H1 (cell line): ENCODE measurements at regions not wholly inside any gene's neighbourhood (a gene's known extent, or its start where the extent isn't known, plus 50 kb on each side); places are given as distances from the start of the nearest gene placed in this dataset.

Experiments used
- CTCF ChIA-PET: fragments of 300-600 bp; sonication (Branson Sonifier 250); formaldehyde crosslinking; loops from one replicate; lab custom pipeline; 2021; ENCODE audit not compliant: partially characterized antibody; lab: Charles Lee
- POLR2A ChIA-PET: fragments of 300-600 bp; sonication (Branson Sonifier 250); formaldehyde crosslinking; loops from one replicate; lab custom pipeline; 2021; ENCODE audit warnings: inconsistent platforms; ENCODE audit not compliant: partially characterized antibody; lab: Charles Lee
- DNase-seq, 2 experiments: peaks; one replicate each; pipeline versions ENCODE4 v3.0.0 to v3.0.0-alpha.2; 2010 to 2022; ENCODE audit warnings: low spot score in 2 of 2, low read depth in 1 of 2, mixed read lengths in 1 of 2
- FAIRE-seq: peaks from 2 replicates; lab custom pipeline; 2011; peaks lifted over from hg19 to GRCh38; lab: Jason Lieb, UNC
- H2AFZ ChIP-seq: 2 replicates; pipeline ENCODE4 v1.8.1; 2012; ENCODE audit warnings: low read length, inconsistent platforms
- H2AK5ac ChIP-seq: 2 replicates; pipeline ENCODE4 v1.6.1; 2013; ENCODE audit warnings: low read depth, low read length
- H2BK120ac ChIP-seq: replicated peaks from 2 replicates; pipeline ENCODE3; 2013; ENCODE audit warnings: low read depth, low read length, inconsistent platforms
- H2BK12ac ChIP-seq: 2 replicates; pipeline ENCODE4 v1.6.1; 2013; ENCODE audit warnings: low read depth, low read length
- H2BK15ac ChIP-seq: 2 replicates; pipeline ENCODE4 v1.6.1; 2013; ENCODE audit warnings: low read length
- H2BK20ac ChIP-seq: 2 replicates; pipeline ENCODE4 v1.6.1; 2013; ENCODE audit warnings: low read length
- H2BK5ac ChIP-seq: 2 replicates; pipeline ENCODE4 v1.6.1; 2013; ENCODE audit warnings: low read depth, low read length
- H3K14ac ChIP-seq: 2 replicates; pipeline ENCODE4 v1.6.1; 2013; ENCODE audit warnings: inconsistent platforms; ENCODE audit not compliant: insufficient read length
- H3K18ac ChIP-seq: 2 replicates; pipeline ENCODE4 v1.6.1; 2013; ENCODE audit warnings: low read length; ENCODE audit errors: extremely low read depth
- H3K23ac ChIP-seq: 2 replicates; pipeline ENCODE4 v1.6.1; 2013; ENCODE audit warnings: inconsistent platforms; ENCODE audit not compliant: insufficient read length
- H3K23me2 ChIP-seq: 2 replicates; pipeline ENCODE4 v1.6.1; 2013; ENCODE audit warnings: low read depth, low read length
- H3K27ac ChIP-seq: 2 replicates; pipeline ENCODE4 v1.6.1; 2011; ENCODE audit warnings: low read depth, low read length, inconsistent platforms
- H3K27me3 ChIP-seq, 4 experiments: replicated peaks in 1 of 4; 1 replicate in 1 of 4; 2 replicates in 3 of 4; pipeline versions ENCODE4 v1.6.1 to v1.8.1; 2011 to 2013; ENCODE audit warnings: low read length in 3 of 4, mild to moderate bottlenecking in 3 of 4, inconsistent platforms in 2 of 4, mixed read lengths in 2 of 4, moderate library complexity in 1 of 4; ENCODE audit not compliant: control insufficient read depth in 3 of 4, insufficient read depth in 3 of 4; ENCODE audit errors: extremely low read depth in 1 of 4
- H3K36me3 ChIP-seq, 4 experiments: 2 replicates each; pipeline versions ENCODE4 v1.6.1 to v1.8.1; 2011 to 2013; ENCODE audit warnings: mild to moderate bottlenecking in 4 of 4, low read length in 3 of 4, moderate library complexity in 2 of 4, control low read depth in 1 of 4, inconsistent platforms in 1 of 4; ENCODE audit not compliant: insufficient read depth in 4 of 4, control insufficient read depth in 2 of 4
- H3K4ac ChIP-seq: replicated peaks from 2 replicates; pipeline ENCODE3; 2013; ENCODE audit warnings: low read length, low read depth, mixed read lengths, inconsistent platforms; ENCODE audit not compliant: insufficient read length
- H3K4me1 ChIP-seq, 4 experiments: replicated peaks in 1 of 4; 1 replicate in 1 of 4; 2 replicates in 3 of 4; pipeline versions ENCODE4 v1.6.1 to v1.8.1; 2011 to 2013; ENCODE audit warnings: low read length in 3 of 4, inconsistent platforms in 2 of 4, mixed read lengths in 1 of 4; ENCODE audit not compliant: insufficient read depth in 4 of 4, control insufficient read depth in 3 of 4
- H3K4me2 ChIP-seq, 2 experiments: 2 replicates each; pipeline versions ENCODE4 v1.6.1 to v1.8.1; 2011 to 2013; ENCODE audit warnings: low read depth in 2 of 2, low read length in 2 of 2, control low read depth in 1 of 2, inconsistent platforms in 1 of 2, mild to moderate bottlenecking in 1 of 2; ENCODE audit not compliant: insufficient read depth in 1 of 2
- H3K4me3 ChIP-seq, 4 experiments: fragments of 200-600, 300-600 bp in 1 of 4; sonication (generic), shearing (Covaris generic), sonication (Bioruptor Twin) in 1 of 4; 2 replicates each; pipeline versions ENCODE4 v1.5.1 to v1.8.1; 2011 to 2016; ENCODE audit warnings: low read length in 4 of 4, low read depth in 3 of 4, control low read depth in 2 of 4, inconsistent platforms in 2 of 4, mild to moderate bottlenecking in 2 of 4, mixed read lengths in 1 of 4, moderate library complexity in 1 of 4; ENCODE audit not compliant: insufficient read depth in 2 of 4; ENCODE audit errors: extremely low read depth in 1 of 4
- H3K56ac ChIP-seq: replicated peaks from 2 replicates; pipeline ENCODE3; 2013; ENCODE audit warnings: low read depth, mild to moderate bottlenecking, mixed read lengths, low read length, inconsistent platforms; ENCODE audit not compliant: insufficient read length
- H3K79me1 ChIP-seq: 2 replicates; pipeline ENCODE4 v1.6.1; 2013; ENCODE audit warnings: low read depth, low read length, control low read depth
- H3K79me2 ChIP-seq, 2 experiments: 2 replicates each; pipeline versions ENCODE4 v1.6.1 to v1.8.1; 2012 to 2013; ENCODE audit warnings: low read length in 2 of 2, mild to moderate bottlenecking in 2 of 2, inconsistent platforms in 1 of 2; ENCODE audit not compliant: insufficient read depth in 2 of 2, control insufficient read depth in 1 of 2
- H3K9ac ChIP-seq, 4 experiments: replicated peaks in 1 of 4; 1 replicate in 1 of 4; 2 replicates in 3 of 4; pipeline versions ENCODE4 v1.6.1 to v1.8.1; 2011 to 2013; ENCODE audit warnings: low read depth in 3 of 4, low read length in 3 of 4, control low read depth in 2 of 4, mild to moderate bottlenecking in 2 of 4, moderate library complexity in 2 of 4, inconsistent platforms in 1 of 4; ENCODE audit errors: extremely low read depth in 1 of 4
- H3K9me3 ChIP-seq, 2 experiments: 2 replicates each; pipeline versions ENCODE4 v1.6.1 to v1.8.1; 2012 to 2013; ENCODE audit warnings: mild to moderate bottlenecking in 2 of 2, moderate library complexity in 2 of 2, control low read depth in 1 of 2, inconsistent platforms in 1 of 2, low read depth in 1 of 2, low read length in 1 of 2, mixed read lengths in 1 of 2; ENCODE audit not compliant: insufficient read depth in 2 of 2
- H4K20me1 ChIP-seq, 2 experiments: replicated peaks in 1 of 2; 2 replicates each; pipeline versions ENCODE3 to v1.8.1; 2011 to 2013; ENCODE audit warnings: inconsistent platforms in 2 of 2, low read length in 2 of 2, mild to moderate bottlenecking in 1 of 2; ENCODE audit not compliant: insufficient read depth in 2 of 2, control insufficient read depth in 1 of 2
- H4K5ac ChIP-seq: 2 replicates; pipeline ENCODE4 v1.6.1; 2013; ENCODE audit warnings: low read length, low read depth, mixed read lengths, inconsistent platforms; ENCODE audit not compliant: insufficient read length
- H4K8ac ChIP-seq: 2 replicates; pipeline ENCODE4 v1.8.0; 2013; ENCODE audit warnings: mild to moderate bottlenecking, moderate library complexity, low read length, inconsistent platforms; ENCODE audit not compliant: insufficient read depth; ENCODE audit errors: extremely low read depth
- H4K91ac ChIP-seq: replicated peaks from 2 replicates; pipeline ENCODE3; 2013; ENCODE audit warnings: low read length, mixed read lengths, inconsistent platforms; ENCODE audit not compliant: insufficient read length
- CREB1 ChIP-seq: IDR thresholded peaks from 2 replicates; pipeline ENCODE4 v1.6.1; 2012; ENCODE audit warnings: inconsistent platforms
- CTBP2 ChIP-seq: IDR thresholded peaks from 2 replicates; pipeline ENCODE4 v1.7.0; 2011; ENCODE audit warnings: borderline replicate concordance, mild to moderate bottlenecking, moderate library complexity, mixed read lengths, low read length; ENCODE audit not compliant: insufficient read depth, insufficient read length
- EGR1 ChIP-seq: IDR thresholded peaks from 2 replicates; pipeline ENCODE4 v1.6.1; 2011; ENCODE audit warnings: low read depth, low read length, borderline replicate concordance
- JUND ChIP-seq: IDR thresholded peaks from 2 replicates; pipeline ENCODE4 v1.6.1; 2011; ENCODE audit warnings: mild to moderate bottlenecking, improper control_type of control experiment, low read length
- KDM5A ChIP-seq: fragments of 200-600 bp; IDR thresholded peaks from 2 replicates; pipeline ENCODE4 v1.7.1; 2012; ENCODE audit warnings: mild to moderate bottlenecking, low read length, inconsistent platforms, mixed read lengths
- NRF1 ChIP-seq: IDR thresholded peaks from 2 replicates; pipeline ENCODE4 v1.6.1; 2011; ENCODE audit warnings: mild to moderate bottlenecking, low read depth, low read length, improper control_type of control experiment
- PHF8 ChIP-seq: fragments of 200-600 bp; sonication (generic); conservative IDR thresholded peaks from 2 replicates; pipeline ENCODE4 v1.7.1; 2012; ENCODE audit warnings: low read depth, mild to moderate bottlenecking, inconsistent platforms, low read length, moderate library complexity
- POLR2A ChIP-seq, 2 experiments: IDR thresholded peaks; 1 replicate in 1 of 2; 2 replicates in 1 of 2; pipeline ENCODE4 v1.6.1; 2011; ENCODE audit warnings: low read depth in 2 of 2, low read length in 2 of 2, mild to moderate bottlenecking in 2 of 2; ENCODE audit errors: control extremely low read depth in 1 of 2
- RAD21 ChIP-seq, 2 experiments: IDR thresholded peaks in 1 of 2; conservative IDR thresholded peaks in 1 of 2; 2 replicates each; pipeline ENCODE4 v1.6.1; 2011; ENCODE audit warnings: low read depth in 2 of 2, low read length in 2 of 2, improper control_type of control experiment in 1 of 2, inconsistent platforms in 1 of 2, mild to moderate bottlenecking in 1 of 2, moderate library complexity in 1 of 2
- RFX5 ChIP-seq: IDR thresholded peaks from 2 replicates; pipeline ENCODE4 v1.6.1; 2011; ENCODE audit warnings: low read depth, low read length, improper control_type of control experiment, borderline replicate concordance
- SP1 ChIP-seq: IDR thresholded peaks from 2 replicates; pipeline ENCODE4 v1.6.1; 2011; ENCODE audit warnings: low read depth, low read length
- TAF7 ChIP-seq: optimal IDR thresholded peaks from 2 replicates; pipeline ENCODE3; 2011; ENCODE audit warnings: low read depth, mild to moderate bottlenecking, inconsistent platforms, low read length, moderate library complexity, borderline replicate concordance
- TCF12 ChIP-seq: IDR thresholded peaks from 2 replicates; pipeline ENCODE4 v1.6.1; 2011; ENCODE audit warnings: low read depth, mild to moderate bottlenecking, low read length
- TEAD4 ChIP-seq: IDR thresholded peaks from 2 replicates; pipeline ENCODE4 v1.6.1; 2012; ENCODE audit warnings: low read depth, low read length, inconsistent platforms, mixed read lengths
- YY1 ChIP-seq: IDR thresholded peaks from 2 replicates; pipeline ENCODE4 v1.6.1; 2011; ENCODE audit warnings: low read depth, mild to moderate bottlenecking, low read length
- ZNF274 ChIP-seq: IDR thresholded peaks from 2 replicates; pipeline ENCODE4 v1.7.0; 2012; ENCODE audit warnings: low read length, borderline replicate concordance; ENCODE audit errors: extremely low read depth
- WGBS, 2 experiments: shearing (Covaris generic) in 1 of 2; methylation state at CpG; one replicate each; pipeline versions ENCODE4 v1.1.6 to v1.1.7; 2013 to 2015; ENCODE audit warnings: low lambda C conversion rate in 2 of 2, mixed read lengths in 2 of 2, inconsistent platforms in 1 of 2, low coverage in 1 of 2, missing lambda C conversion rate in 1 of 2; ENCODE audit not compliant: insufficient replicate concordance in 2 of 2, insufficient coverage in 1 of 2, insufficient read length in 1 of 2; ENCODE audit errors: extremely low coverage in 1 of 2, missing lambda C conversion rate in 1 of 2; 5-methylcytosine and 5-hydroxymethylcytosine counted together

- H3K4me3 ChIP-seq = no peak overlapping the region
- no peaks in the 10 kb centered on the region for H3K23me2 ChIP-seq
- no peaks in the 10 kb centered on the region for H3K9me3 ChIP-seq
- no peak overlapping the region for H3K23ac ChIP-seq
- H2AFZ ChIP-seq = no peak overlapping the region
- no peaks in the 10 kb centered on the region; a peak in 1 of 7 replicates for H3K4me1 ChIP-seq
- no peak for FAIRE-seq
- no peak overlapping the region for H4K91ac ChIP-seq
- no peak overlapping the region for H3K9ac ChIP-seq
- no peak overlapping the region for H3K4ac ChIP-seq
- H3K14ac ChIP-seq = no peak overlapping the region
- H3K79me1 ChIP-seq = no peaks in the 10 kb centered on the region
- no peak overlapping the region for H4K8ac ChIP-seq
- CTCF ChIA-PET = interaction anchor here (0.5 to 10.4 kb wide), 46 partner anchors 9 to 343 kb away, joined by 3 to 137 read pairs (median 5); partner anchors contain the start of gene OLFM1
- H3K27me3 ChIP-seq = no peaks in the 10 kb centered on the region; a peak in 2 of 7 replicates
- no peak overlapping the region for H3K4me2 ChIP-seq
- 86% methylated on average over 15 of the region's 18 CpGs; no CpG with 5 or more reads in 1 of the 2 experiments for WGBS, 2 experiments
- no peak overlapping the region for H2BK5ac ChIP-seq
- H2BK12ac ChIP-seq = no peak overlapping the region
- H3K79me2 ChIP-seq = no peaks in the 10 kb centered on the region
- H3K36me3 ChIP-seq = no peaks in the 10 kb centered on the region
- no peak overlapping the region for H3K27ac ChIP-seq
- DNase-seq = no peak
- H3K56ac ChIP-seq = no peak overlapping the region
- no peaks in the 10 kb centered on the region for H4K20me1 ChIP-seq
- H4K5ac ChIP-seq = no peak overlapping the region
- H3K18ac ChIP-seq = no peak overlapping the region
- H2BK120ac ChIP-seq = no peak overlapping the region
- H2BK15ac ChIP-seq = no peak overlapping the region
- no peak overlapping the region for H2BK20ac ChIP-seq
- POLR2A ChIA-PET = interaction anchor here (1.4 kb wide), 1 partner anchor 325 kb away, joined by 4 read pairs; no protein-coding TSS in a partner anchor
- no peak overlapping the region for H2AK5ac ChIP-seq
- TF ChIP-seq NRF1 (no peak), EGR1 (no peak), TAF7 (no peak), RAD21 (IDR thresholded peaks at IDR 0.05 in 1 of 2, conservative IDR thresholded peaks at IDR 0.05 in 1 of 2; ENCODE audit: low read depth in 2 of 2, low read length in 2 of 2) (no peak), JUND (no peak), KDM5A (no peak), CTBP2 (no peak), POLR2A (IDR thresholded peaks at IDR 0.05; ENCODE audit: control extremely low read depth in 1 of 2, low read depth in 2 of 2, low read length in 2 of 2) (no peak), RFX5 (no peak), TEAD4 (no peak), CREB1 (no peak), YY1 (no peak), PHF8 (no peak), SP1 (no peak), ZNF274 (no peak), TCF12 (no peak)
These were observed 66.1 kb upstream of the PPP1R26 start for GRCh38 chr9:135413461-135413860.
